ENCODE measurements at regions not wholly inside any gene's neighbourhood (a gene's known extent, or its start where the extent isn't known, plus 50 kb on each side); places are given as distances from the start of the nearest gene placed in this dataset.

DNA sequence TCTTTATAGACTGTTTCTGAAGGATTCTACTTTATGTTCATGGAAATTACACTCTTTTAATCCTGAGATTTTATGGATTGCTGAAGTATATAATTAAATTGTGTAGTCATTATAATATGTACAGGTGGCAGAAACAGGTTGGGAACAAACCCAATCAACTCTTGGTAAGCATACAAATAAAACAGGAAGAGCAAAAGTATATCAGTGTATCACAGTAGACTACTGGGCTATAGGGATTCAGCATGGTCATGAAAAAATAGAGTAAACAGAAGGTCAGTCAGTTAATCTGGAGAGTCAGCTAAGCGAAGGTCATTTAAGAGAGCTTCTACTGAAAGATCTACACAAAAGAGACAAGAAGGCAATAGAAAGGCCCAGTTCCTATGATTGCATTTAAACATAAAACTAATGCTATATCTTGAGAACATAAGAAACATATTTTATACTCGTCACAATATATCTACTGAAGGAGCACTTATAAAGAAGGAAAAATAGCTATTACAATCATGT, 178.9 kb upstream of the ECI2 start:
- TF ChIP-seq, protein P1, sequence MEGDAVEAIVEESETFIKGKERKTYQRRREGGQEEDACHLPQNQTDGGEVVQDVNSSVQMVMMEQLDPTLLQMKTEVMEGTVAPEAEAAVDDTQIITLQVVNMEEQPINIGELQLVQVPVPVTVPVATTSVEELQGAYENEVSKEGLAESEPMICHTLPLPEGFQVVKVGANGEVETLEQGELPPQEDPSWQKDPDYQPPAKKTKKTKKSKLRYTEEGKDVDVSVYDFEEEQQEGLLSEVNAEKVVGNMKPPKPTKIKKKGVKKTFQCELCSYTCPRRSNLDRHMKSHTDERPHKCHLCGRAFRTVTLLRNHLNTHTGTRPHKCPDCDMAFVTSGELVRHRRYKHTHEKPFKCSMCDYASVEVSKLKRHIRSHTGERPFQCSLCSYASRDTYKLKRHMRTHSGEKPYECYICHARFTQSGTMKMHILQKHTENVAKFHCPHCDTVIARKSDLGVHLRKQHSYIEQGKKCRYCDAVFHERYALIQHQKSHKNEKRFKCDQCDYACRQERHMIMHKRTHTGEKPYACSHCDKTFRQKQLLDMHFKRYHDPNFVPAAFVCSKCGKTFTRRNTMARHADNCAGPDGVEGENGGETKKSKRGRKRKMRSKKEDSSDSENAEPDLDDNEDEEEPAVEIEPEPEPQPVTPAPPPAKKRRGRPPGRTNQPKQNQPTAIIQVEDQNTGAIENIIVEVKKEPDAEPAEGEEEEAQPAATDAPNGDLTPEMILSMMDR (IDR thresholded peaks at IDR 0.05; ENCODE audit: low read depth, low read length, missing control alignments), result no peak
- H3K4me3 ChIP-seq (ENCODE audit: low read depth, low read length), result no peak overlapping the region
- no peak for DNase-seq (ENCODE audit: low read depth)

DNA sequence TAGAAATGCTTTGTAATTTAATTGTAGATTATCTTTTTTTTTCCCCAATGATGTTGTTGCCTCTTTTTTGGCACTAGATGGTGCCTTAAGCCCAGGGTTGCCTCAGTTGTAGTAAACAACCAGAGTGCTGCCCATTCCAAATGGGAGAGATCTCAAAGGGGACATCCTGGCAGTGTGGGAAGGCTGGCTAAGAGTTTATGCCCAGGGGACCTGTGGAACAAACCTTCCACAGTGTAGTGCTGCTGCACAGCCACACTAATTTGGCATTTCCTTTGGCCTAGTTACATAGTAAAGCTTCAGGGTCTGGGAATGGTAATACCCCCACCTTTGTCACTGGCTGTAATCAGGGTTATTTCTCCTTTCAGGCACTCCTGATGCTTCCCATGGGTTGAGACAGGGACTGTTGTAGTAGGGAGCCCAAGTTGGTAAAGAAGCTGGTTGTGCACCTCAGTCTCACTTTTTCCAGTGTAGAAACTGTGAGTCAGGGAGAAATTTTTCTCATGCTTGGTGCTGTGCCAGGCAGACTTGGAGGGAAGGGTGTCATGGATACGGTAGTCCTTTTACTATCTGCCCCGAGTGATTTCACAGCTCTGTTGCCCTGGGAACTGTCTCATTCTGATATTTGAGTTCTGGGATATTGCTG, 177.8 kb upstream of the ECI2 start:
- TF ChIP-seq, protein P1 (IDR thresholded peaks at IDR 0.05; ENCODE audit: low read depth, low read length, missing control alignments), result peak; percentile 20
- no peak for DNase-seq (ENCODE audit: low read depth)
- no peak overlapping the region for H3K4me3 ChIP-seq (ENCODE audit: low read depth, low read length)

DNA sequence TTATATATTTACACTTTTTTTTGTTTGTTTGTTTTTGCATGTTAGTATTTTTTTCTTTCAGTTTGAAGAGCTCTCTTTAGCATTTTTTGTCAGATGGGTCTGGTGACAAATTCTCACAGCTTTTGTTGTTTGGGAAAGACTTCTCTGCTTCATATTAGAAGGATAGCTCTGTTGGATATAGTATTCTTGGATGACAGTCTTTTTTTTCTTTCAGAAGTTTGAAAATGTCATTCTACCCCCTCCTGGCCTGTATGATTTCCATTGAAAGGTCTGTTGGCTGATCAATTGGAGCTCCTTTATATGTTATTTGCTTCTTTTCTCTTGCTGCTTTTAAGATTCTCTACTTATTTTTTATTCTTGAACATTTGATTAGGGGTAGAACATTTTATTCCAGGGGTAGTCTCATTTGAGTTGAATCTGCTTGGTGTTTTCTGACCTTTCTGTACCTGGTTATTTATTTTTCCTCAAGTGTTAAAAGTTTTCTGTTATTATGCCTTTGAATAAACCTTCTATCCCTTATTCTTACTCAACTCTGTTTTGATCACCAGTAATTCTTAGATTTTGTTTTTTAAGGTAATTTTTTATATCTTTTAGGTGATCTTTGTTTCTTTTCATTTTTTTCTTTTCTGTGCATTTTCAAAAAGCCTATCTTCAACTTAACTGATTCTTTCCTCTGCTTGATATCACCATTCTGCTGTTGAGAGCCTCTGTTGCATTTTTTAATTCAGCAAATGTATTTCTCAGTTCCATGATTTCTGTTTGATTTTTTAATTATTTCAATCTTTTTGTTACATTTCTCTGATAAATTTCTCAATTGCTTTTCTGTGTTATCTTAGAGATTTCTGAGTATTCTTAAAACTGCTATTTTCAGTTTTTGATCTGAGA, 176.8 kb upstream of the ECI2 start:
- no peak for DNase-seq (ENCODE audit: low read depth)
- no peak overlapping the region for H3K4me3 ChIP-seq (ENCODE audit: low read depth, low read length)
- TF ChIP-seq, protein P1 (IDR thresholded peaks at IDR 0.05; ENCODE audit: low read depth, low read length, missing control alignments), result no peak

DNA sequence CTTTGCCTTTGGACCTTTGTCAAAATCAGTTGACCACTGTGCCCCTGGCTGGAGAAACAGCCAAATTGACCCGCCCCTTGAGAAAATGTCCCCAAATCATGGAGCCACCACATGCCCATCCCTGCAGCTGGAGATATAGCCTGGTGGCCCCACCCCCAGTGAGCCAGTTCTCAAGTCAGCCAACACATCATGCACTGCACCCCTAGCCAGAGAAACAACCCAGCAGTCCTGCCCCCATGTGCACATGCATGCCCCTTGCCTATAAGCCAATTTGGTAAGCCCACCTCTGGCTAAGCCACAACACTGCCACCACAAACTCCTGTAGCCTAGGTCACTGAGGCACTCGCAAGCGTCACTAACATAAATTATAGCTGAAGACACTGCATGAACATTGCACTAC, 174.2 kb upstream of the ECI2 start:
- TF ChIP-seq, protein P1 (IDR thresholded peaks at IDR 0.05; ENCODE audit: low read depth, low read length, missing control alignments), result no peak
- no peak overlapping the region for H3K4me3 ChIP-seq (ENCODE audit: low read depth, low read length)
- DNase-seq (ENCODE audit: low read depth), result no peak

DNA sequence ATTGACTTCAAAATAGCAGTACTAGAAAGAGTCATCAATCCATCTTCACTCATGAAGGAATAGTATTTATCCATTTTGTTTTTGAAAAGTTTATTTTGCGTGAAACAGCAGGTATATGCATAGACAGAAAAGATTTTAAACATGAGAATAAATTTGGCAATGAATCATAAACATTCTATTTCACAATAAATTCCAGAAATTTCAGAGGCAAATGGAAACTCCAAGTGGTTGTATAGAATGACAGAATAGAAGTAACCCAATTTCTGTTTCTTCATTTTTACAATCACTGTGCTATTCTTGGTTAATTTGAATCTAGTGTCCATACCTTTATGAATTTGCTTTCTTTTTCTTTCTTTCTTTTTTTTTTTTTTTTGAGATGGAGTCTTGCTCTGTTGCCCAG, 173.0 kb upstream of the ECI2 start:
- no peak for DNase-seq (ENCODE audit: low read depth)
- H3K4me3 ChIP-seq (ENCODE audit: low read depth, low read length), result no peak overlapping the region
- TF ChIP-seq, protein P1 (IDR thresholded peaks at IDR 0.05; ENCODE audit: low read depth, low read length, missing control alignments), result no peak

DNA sequence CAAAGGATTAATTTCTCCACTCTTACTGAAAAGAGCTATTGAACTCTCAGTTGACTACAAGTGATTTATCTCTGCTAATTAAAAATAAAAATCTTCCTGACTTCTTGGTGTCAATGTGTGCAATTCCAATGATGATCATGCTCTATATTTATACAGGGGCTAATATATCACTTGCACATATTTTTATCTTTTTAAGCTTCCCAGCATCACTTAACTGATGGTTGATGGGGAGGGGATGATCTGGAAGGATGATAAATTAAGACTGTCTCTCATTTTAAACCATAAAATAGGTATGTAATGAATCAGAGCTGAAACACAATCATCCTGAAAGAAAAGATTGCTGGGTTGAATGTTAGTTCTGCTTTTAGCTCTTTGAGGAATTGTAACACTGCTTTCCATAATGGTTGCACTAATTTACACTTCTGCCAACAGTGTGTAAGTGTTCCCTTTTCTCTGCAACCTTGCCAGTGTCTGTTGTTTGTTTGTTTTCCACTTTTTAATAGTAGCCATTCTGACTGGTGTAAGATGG, 169.6 kb upstream of the ECI2 start:
- TF ChIP-seq, protein P1 (IDR thresholded peaks at IDR 0.05; ENCODE audit: low read depth, low read length, missing control alignments), result no peak
- no peak for DNase-seq (ENCODE audit: low read depth)

More for the DNA sequence above, 169.6 kb upstream of the ECI2 start:
- no peak overlapping the region for H3K4me3 ChIP-seq (ENCODE audit: low read depth, low read length)
